NCI-H82 treated with DMSO at 0.1 percent for 48 hours (cell line): ENCODE measurements at regions not wholly inside any gene's neighbourhood (a gene's known extent, or its start where the extent isn't known, plus 50 kb on each side); places are given as distances from the start of the nearest gene placed in this dataset.

Experiments
- DNase-seq: peaks from one replicate; lab custom pipeline; 2025; ENCODE audit not compliant: unreplicated experiment; lab: John Stamatoyannopoulos, UW

DNA sequence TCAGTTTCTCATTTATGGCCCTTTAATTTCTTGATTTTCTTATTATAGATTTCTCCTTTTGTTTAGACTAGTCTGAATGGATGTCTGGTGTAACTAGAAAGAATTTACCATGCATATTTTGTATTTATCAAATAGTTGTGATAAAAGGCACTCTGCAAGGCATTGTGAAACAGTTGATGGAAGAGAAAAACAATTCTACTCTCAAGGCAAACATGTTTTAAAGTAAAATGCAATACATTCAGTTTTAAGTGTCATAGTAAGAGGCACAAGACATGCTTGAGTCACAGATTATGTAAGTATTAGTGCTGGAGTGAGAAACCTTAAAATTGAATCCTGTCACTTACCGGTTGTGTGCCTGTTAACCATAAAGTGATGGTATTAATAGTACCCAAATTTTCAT is 283.3 kb upstream of the DKK2 start:
- DNase-seq, result no peak

- DNase-seq, result no peak
Observed at GRCh38 chr4:107318078-107318477, 282.0 kb upstream of the DKK2 start.

GRCh38 chr4:107317611-107318010 is 281.5 kb upstream of the DKK2 start:
- DNase-seq, result no peak

GRCh38 chr4:107315584-107315983 is 279.5 kb upstream of the DKK2 start:
- no peak for DNase-seq

DNA sequence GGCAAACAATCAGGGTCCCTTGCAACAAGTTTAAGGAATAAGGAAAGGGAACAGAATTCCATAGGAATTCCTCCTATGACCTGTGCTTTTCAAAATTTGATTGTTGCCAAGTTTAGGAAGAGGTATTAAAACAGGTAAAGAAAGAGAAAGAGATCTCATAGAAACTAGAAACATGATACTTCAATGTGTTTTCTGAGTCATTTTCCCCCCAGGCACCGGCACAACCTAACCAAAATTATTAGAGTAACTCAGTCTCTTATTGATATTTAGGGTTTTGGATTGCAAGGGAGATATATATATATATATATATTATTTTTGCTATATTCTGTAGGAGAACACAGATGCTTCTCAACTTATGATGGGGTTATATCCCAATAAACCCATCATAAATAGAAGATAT is 278.0 kb upstream of the DKK2 start:
- no peak for DNase-seq

DNA sequence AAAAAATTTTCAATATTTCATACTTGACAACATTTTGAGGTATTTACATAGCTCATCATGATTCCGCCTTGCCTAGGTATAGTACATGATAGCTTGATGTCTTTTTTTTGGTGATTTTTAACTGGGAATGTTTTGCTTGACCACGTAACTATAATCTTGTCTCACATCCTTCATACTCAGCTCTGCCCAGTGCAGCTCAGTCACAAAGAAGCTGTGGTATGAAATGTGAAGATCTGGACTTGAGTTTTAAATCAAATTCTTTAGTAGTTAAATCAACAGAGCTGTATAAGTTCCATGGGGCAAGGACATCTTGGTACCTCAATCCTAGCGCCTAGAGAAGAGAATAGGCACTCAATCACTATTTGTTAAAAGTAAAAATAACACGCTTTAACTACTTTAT is 276.3 kb upstream of the DKK2 start:
- no peak for DNase-seq

- DNase-seq, result no peak
Observed at GRCh38 chr4:107304699-107305286, 268.7 kb upstream of the DKK2 start.

GRCh38 chr4:107299646-107300045 is 263.5 kb upstream of the DKK2 start:
- DNase-seq, result no peak

- DNase-seq, result no peak
Observed at GRCh38 chr4:107292979-107293378, 256.9 kb upstream of the DKK2 start.

- DNase-seq, result no peak
Observed at GRCh38 chr4:107283587-107284559, 247.8 kb upstream of the DKK2 start.

DNA sequence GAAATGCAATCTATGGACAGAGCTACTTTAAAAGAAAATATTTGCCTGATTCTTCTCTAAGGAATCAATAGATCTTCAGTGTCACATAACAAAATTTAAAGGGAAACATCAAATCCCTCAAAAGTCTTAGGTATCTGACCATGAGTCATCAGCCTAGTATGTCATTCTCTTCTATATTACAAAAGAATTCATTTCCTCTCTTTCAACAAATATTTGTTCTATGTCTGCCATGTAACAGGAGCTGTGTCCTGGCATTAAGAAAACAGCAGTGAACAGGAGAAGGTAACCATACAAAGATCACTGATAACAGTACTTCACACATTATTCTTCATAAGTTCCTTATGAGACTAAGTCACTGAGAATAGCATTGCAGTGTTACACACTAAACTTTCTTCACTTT is 243.6 kb upstream of the DKK2 start:
- no peak for DNase-seq

GRCh38 chr4:107278791-107279483 is 242.8 kb upstream of the DKK2 start:
- no peak for DNase-seq

- DNase-seq, result no peak
Observed at GRCh38 chr4:107276052-107276451, 239.9 kb upstream of the DKK2 start.

DNA sequence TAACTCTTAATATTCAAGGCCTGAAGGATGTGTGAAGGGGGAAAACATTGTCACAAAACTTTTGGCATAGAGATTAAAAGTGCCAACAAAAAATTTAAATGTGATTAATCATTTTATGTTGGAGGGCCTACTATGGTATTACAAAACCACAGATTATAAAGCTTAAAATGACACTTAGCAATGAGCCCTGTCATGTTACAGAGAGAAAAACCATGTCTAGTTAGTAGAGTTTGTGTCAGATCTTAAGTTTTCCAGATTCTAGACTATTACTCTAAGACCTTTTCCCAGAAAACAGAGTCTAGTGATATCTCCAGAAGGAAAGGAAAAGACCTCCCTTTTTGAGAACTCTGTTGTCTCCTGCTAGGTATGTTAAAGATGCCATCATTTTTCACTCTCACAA is 239.1 kb upstream of the DKK2 start:
- DNase-seq, result no peak

- DNase-seq, result no peak
Observed at GRCh38 chr4:107270614-107271013, 234.5 kb upstream of the DKK2 start.

DNA sequence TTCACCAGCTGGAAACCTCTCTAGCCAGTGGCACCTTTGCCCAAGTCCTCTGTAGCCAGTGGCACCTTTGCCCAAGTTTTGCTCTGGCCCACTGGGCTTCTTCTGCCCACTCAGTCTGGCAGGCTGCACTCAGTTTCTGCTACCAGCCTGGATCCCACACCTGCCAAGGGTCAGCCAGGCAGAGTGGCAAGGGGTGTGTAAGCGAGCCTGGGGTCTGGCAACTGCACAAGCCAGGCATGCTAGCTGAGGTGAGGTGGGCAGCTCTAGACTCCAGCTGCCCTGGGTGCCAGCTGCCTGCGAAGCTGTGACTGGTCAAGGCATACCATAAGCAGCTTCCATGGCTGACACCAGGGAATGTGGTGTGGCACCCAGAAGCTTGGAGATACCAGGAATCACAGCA is 233.1 kb upstream of the DKK2 start:
- DNase-seq, result no peak

DNA sequence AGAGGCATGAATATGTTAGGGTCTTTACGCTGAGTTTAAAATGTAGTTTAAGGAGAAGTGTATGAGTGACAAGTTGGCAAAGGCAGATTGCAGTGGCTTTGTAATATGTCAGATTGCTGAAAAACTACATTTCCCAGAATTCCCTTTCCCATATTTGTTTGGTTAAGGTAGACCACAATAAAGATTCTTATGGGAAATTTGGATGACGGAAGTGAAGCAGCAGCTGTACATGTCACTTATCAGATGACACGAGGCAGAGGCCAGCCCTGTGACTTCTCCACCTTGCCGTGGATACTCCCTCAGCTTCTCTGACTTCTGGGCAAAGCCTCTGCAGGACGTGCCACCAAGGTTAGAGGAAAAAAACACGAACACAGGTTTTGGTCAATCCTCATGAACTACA is 229.7 kb upstream of the DKK2 start:
- DNase-seq, result no peak

DNA sequence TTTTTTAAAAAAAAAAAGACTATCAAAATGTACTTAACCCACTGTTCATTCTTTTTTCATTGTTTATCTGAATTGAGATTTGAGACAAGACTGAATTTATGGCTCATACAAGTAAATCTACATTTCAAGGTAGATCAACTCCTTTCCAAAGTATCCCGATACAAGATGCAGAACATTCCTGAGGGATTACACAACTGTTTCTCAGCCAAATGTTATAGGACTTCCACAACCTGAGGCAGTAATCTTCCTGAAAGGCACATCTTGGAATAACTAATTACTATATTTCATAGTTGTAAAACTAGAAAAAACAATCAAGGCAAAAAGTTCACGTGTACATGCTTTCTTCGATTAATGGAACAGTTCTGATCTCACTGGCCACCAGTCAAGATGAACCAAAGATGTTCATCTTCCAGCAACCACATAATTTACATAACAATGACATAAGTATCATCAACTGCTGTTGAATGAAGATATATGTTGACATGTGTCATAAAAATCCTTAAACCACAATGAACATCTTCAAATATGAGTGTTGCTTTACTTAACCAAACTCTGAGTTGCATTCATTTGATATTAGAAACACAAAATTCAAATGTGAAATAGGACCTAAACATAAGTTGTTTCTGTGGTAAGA is 225.2 kb upstream of the DKK2 start:
- no peak for DNase-seq

- no peak for DNase-seq
Observed at GRCh38 chr4:107258359-107258758, 222.2 kb upstream of the DKK2 start.

DNA sequence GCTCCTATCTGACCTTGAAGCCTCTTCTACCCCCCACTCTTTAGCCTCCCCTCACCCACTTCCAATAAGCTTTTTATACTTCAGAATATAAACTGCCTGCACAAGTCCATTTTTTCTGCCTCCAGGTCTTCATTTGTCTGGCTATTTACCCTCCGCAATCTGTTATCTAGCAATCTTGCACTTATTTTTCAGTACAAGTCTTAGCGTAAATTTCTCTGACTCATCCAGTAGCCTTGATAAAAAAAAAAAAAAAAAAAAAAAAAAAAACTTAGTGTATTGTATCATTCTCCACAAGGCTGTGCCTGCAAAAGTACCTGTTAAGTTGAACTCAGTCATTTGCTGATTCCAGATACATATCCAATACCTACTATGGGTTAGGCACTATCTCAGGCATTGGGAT is 219.5 kb upstream of the DKK2 start:
- DNase-seq, result no peak

- DNase-seq, result no peak
Observed at GRCh38 chr4:107255114-107255513, 219.0 kb upstream of the DKK2 start.
